ENCODE measurements at regions not wholly inside any gene's neighbourhood (a gene's known extent, or its start where the extent isn't known, plus 50 kb on each side); places are given as distances from the start of the nearest gene placed in this dataset.

GRCh38 chr6:3541006-3541585 lies 84.2 kb upstream of the SLC22A23 start:
- Histone ChIP-seq H3K9ac (ENCODE audit: low read depth, low read length, poor library complexity, severe bottlenecking) (no peak overlapping the region), H3K27me3 (ENCODE audit: insufficient read depth, low read length, poor library complexity, severe bottlenecking) (no peaks in the 10 kb centered on the region), H3F3A (ENCODE audit: low read depth) (no peaks in the 10 kb centered on the region), H3K4me3 (ENCODE audit: low read length, poor library complexity, severe bottlenecking) (no peak overlapping the region), H3K79me2 (ENCODE audit: insufficient read depth, low read length) (no peaks in the 10 kb centered on the region), H3K4me2 (ENCODE audit: low read depth, low read length, poor library complexity, severe bottlenecking) (no peak overlapping the region), H3K9me2 (replicated peaks; ENCODE audit: low read depth, low read length) (no peaks in the 10 kb centered on the region), H3K9me3 (ENCODE audit: insufficient read depth, low read depth, low read length) (no peaks in the 10 kb centered on the region), H2AFZ (ENCODE audit: low read length) (no peak overlapping the region), H3K36me3 (ENCODE audit: insufficient read depth, low read length) (no peaks in the 10 kb centered on the region), H4K20me1 (ENCODE audit: insufficient read depth, low read length, poor library complexity, severe bottlenecking) (no peaks in the 10 kb centered on the region), H3K4me1 (ENCODE audit: insufficient read depth, low read length, poor library complexity, severe bottlenecking) (no peaks in the 10 kb centered on the region)
- TF ChIP-seq CTCF (conservative IDR thresholded peaks at IDR 0.05; ENCODE audit: low read length) (no peak), EZH2phosphoT487 (IDR thresholded peaks at IDR 0.05; ENCODE audit: borderline replicate concordance) (no peak)

GRCh38 chr6:3540253-3540820 lies 83.5 kb upstream of the SLC22A23 start:
- TF ChIP-seq EZH2phosphoT487 (IDR thresholded peaks at IDR 0.05; ENCODE audit: borderline replicate concordance) (no peak), CTCF (conservative IDR thresholded peaks at IDR 0.05; ENCODE audit: low read length) (no peak)
- H3F3A ChIP-seq (ENCODE audit: low read depth): no peaks in the 10 kb centered on the region
- no peaks in the 10 kb centered on the region for H3K9me3 ChIP-seq (ENCODE audit: insufficient read depth, low read depth, low read length)
- no peaks in the 10 kb centered on the region for H3K79me2 ChIP-seq (ENCODE audit: insufficient read depth, low read length)
- no peak overlapping the region for H3K9ac ChIP-seq (ENCODE audit: low read depth, low read length, poor library complexity, severe bottlenecking)
- H3K9me2 ChIP-seq (replicated peaks; ENCODE audit: low read depth, low read length): no peaks in the 10 kb centered on the region
- no peak overlapping the region for H3K4me3 ChIP-seq (ENCODE audit: low read length, poor library complexity, severe bottlenecking)
- no peaks in the 10 kb centered on the region for H3K36me3 ChIP-seq (ENCODE audit: insufficient read depth, low read length)
- H2AFZ ChIP-seq (ENCODE audit: low read length): no peak overlapping the region
- H4K20me1 ChIP-seq (ENCODE audit: insufficient read depth, low read length, poor library complexity, severe bottlenecking): no peaks in the 10 kb centered on the region
- no peak overlapping the region for H3K4me2 ChIP-seq (ENCODE audit: low read depth, low read length, poor library complexity, severe bottlenecking)
- no peaks in the 10 kb centered on the region for H3K4me1 ChIP-seq (ENCODE audit: insufficient read depth, low read length, poor library complexity, severe bottlenecking)
- no peaks in the 10 kb centered on the region for H3K27me3 ChIP-seq (ENCODE audit: insufficient read depth, low read length, poor library complexity, severe bottlenecking)

- H3K4me2 ChIP-seq (ENCODE audit: low read depth, low read length, poor library complexity, severe bottlenecking): no peak overlapping the region
- H3K4me3 ChIP-seq (ENCODE audit: low read length, poor library complexity, severe bottlenecking): no peak overlapping the region
- no peaks in the 10 kb centered on the region for H3K27me3 ChIP-seq (ENCODE audit: insufficient read depth, low read length, poor library complexity, severe bottlenecking)
Observed at GRCh38 chr6:3538536-3538935, 81.7 kb upstream of the SLC22A23 start.

More at GRCh38 chr6:3538536-3538935, 81.7 kb upstream of the SLC22A23 start:
- Histone ChIP-seq H3F3A (ENCODE audit: low read depth) (no peaks in the 10 kb centered on the region), H3K79me2 (ENCODE audit: insufficient read depth, low read length) (no peaks in the 10 kb centered on the region), H3K36me3 (ENCODE audit: insufficient read depth, low read length) (no peaks in the 10 kb centered on the region), H4K20me1 (ENCODE audit: insufficient read depth, low read length, poor library complexity, severe bottlenecking) (no peaks in the 10 kb centered on the region), H3K9me3 (ENCODE audit: insufficient read depth, low read depth, low read length) (no peaks in the 10 kb centered on the region), H3K4me1 (ENCODE audit: insufficient read depth, low read length, poor library complexity, severe bottlenecking) (no peaks in the 10 kb centered on the region), H3K9me2 (replicated peaks; ENCODE audit: low read depth, low read length) (no peaks in the 10 kb centered on the region), H3K9ac (ENCODE audit: low read depth, low read length, poor library complexity, severe bottlenecking) (no peak overlapping the region), H2AFZ (ENCODE audit: low read length) (no peak overlapping the region)
- TF ChIP-seq EZH2phosphoT487 (IDR thresholded peaks at IDR 0.05; ENCODE audit: borderline replicate concordance): no peak
- no peak for TF ChIP-seq CTCF (conservative IDR thresholded peaks at IDR 0.05; ENCODE audit: low read length)
